ENCODE measurements at regions not wholly inside any gene's neighbourhood (a gene's known extent, or its start where the extent isn't known, plus 50 kb on each side); places are given as distances from the start of the nearest gene placed in this dataset.

DNA sequence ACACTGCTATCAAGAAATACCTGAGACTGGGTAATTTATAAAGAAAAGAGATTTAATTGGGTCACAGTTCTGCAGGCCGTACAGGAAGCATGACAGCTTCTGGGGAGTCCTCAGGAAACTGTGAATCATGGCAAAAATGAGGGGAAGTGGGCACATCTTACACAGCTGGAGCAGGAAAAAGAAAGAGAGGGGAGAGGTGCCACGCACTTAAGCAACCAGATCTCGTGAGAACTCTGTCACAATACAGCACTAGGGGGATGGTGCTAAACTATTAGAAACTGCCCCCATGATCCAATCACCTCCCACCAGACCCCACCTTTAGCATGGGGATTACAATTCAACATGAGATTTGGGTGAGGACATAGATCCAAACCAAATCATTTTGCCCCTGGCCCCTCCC lies 105.5 kb upstream of the CPLX2 start:
- TF ChIP-seq, protein P1, sequence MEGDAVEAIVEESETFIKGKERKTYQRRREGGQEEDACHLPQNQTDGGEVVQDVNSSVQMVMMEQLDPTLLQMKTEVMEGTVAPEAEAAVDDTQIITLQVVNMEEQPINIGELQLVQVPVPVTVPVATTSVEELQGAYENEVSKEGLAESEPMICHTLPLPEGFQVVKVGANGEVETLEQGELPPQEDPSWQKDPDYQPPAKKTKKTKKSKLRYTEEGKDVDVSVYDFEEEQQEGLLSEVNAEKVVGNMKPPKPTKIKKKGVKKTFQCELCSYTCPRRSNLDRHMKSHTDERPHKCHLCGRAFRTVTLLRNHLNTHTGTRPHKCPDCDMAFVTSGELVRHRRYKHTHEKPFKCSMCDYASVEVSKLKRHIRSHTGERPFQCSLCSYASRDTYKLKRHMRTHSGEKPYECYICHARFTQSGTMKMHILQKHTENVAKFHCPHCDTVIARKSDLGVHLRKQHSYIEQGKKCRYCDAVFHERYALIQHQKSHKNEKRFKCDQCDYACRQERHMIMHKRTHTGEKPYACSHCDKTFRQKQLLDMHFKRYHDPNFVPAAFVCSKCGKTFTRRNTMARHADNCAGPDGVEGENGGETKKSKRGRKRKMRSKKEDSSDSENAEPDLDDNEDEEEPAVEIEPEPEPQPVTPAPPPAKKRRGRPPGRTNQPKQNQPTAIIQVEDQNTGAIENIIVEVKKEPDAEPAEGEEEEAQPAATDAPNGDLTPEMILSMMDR (IDR thresholded peaks at IDR 0.05; ENCODE audit: low read length, missing control alignments), result no peak
- no peak overlapping the region for H3K4me3 ChIP-seq (replicated peaks; ENCODE audit: low read depth, low read length)
- DNase-seq (ENCODE audit: low read depth), result no peak

DNA sequence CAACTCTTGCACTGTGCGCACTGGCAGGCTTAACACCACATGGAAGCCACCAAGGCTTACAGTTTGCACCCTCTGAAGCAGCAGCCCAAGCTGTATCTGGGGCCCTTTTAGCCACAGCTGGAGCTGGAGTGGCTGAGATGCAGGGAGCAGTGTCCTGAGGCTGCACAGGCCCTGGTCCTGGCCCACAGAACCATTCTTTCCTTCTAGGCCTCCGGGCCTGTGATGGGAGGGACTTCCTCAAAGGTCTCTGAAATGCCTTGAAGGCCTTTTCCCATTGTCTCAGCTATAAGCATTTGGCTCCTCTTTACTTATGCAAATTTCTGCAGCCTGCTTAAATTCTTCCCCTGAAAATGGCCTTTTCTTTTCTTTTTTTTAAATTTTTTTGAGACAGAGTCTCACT lies 104.4 kb upstream of the CPLX2 start:
- no peak overlapping the region for H3K4me3 ChIP-seq (replicated peaks; ENCODE audit: low read depth, low read length)
- DNase-seq (ENCODE audit: low read depth), result no peak
- TF ChIP-seq, protein P1 (IDR thresholded peaks at IDR 0.05; ENCODE audit: low read length, missing control alignments), result no peak

GRCh38 chr5:175772747-175773533 lies 98.4 kb upstream of the CPLX2 start:
- DNase-seq (ENCODE audit: low read depth), result no peak
- TF ChIP-seq, protein P1 (IDR thresholded peaks at IDR 0.05; ENCODE audit: low read length, missing control alignments), result no peak
- no peak overlapping the region for H3K4me3 ChIP-seq (replicated peaks; ENCODE audit: low read depth, low read length)

GRCh38 chr5:175773534-175774070 lies 97.8 kb upstream of the CPLX2 start:
- no peak overlapping the region for H3K4me3 ChIP-seq (replicated peaks; ENCODE audit: low read depth, low read length)
- no peak for DNase-seq (ENCODE audit: low read depth)
- TF ChIP-seq, protein P1 (IDR thresholded peaks at IDR 0.05; ENCODE audit: low read length, missing control alignments), result no peak

DNA sequence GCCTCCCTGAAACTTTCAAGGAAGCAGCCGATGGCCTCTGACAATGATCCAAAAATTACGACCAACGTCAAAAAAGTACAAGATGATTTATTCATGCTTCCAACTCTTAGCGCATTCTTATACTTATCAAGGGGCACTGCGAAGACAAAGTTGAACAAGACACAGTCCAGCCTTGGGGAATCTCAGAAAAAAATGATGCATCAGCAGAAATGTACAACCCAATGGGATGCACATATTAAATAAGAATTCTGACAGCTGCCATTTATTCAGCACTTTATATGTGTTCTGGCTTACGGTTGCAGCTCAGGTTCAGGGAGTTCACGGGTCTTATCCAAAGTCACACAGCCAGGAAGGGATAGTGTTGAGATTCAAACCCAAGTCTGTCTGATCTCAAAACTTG lies 96.0 kb upstream of the CPLX2 start:
- no peak overlapping the region for H3K4me3 ChIP-seq (replicated peaks; ENCODE audit: low read depth, low read length)
- no peak for DNase-seq (ENCODE audit: low read depth)
- TF ChIP-seq, protein P1 (IDR thresholded peaks at IDR 0.05; ENCODE audit: low read length, missing control alignments), result no peak

GRCh38 chr5:175778951-175779503 lies 92.4 kb upstream of the CPLX2 start:
- no peak overlapping the region for H3K4me3 ChIP-seq (replicated peaks; ENCODE audit: low read depth, low read length)
- peak; percentile 4 for DNase-seq (ENCODE audit: low read depth)
- TF ChIP-seq, protein P1 (IDR thresholded peaks at IDR 0.05; ENCODE audit: low read length, missing control alignments), result no peak

Data from fibroblast of pulmonary artery (primary cell).